ENCODE measurements at regions not wholly inside any gene's neighbourhood (a gene's known extent, or its start where the extent isn't known, plus 50 kb on each side); places are given as distances from the start of the nearest gene placed in this dataset.

- TF ChIP-seq EZH2 (optimal IDR thresholded peaks at IDR 0.05; ENCODE audit: low read depth, low read length) (no peak), CTCF (IDR thresholded peaks at IDR 0.05; ENCODE audit: low read length) (no peak)
Observed at GRCh38 chr9:38227061-38227540, 158.1 kb upstream of the SHB start.

All from MM.1S (cell line).